ENCODE measurements at regions not wholly inside any gene's neighbourhood (a gene's known extent, or its start where the extent isn't known, plus 50 kb on each side); places are given as distances from the start of the nearest gene placed in this dataset.

- TF ChIP-seq CTCF (IDR thresholded peaks at IDR 0.05; ENCODE audit: control extremely low read depth in 1 of 3, insufficient read depth in 1 of 3, low read depth in 1 of 3, low read length in 3 of 3): no peak
- no peak for TF ChIP-seq POLR2AphosphoS5 (IDR thresholded peaks at IDR 0.05; ENCODE audit: low read depth, low read length)
- TF ChIP-seq ATF3 (IDR thresholded peaks at IDR 0.05; ENCODE audit: insufficient read depth, low read depth, low read length): no peak
- TF ChIP-seq POLR2A (IDR thresholded peaks at IDR 0.05; ENCODE audit: control extremely low read depth in 1 of 2, low read depth in 2 of 2, low read length in 2 of 2): no peak
- TF ChIP-seq CEBPB (IDR thresholded peaks at IDR 0.05; ENCODE audit: low read depth, low read length): no peak
- TF ChIP-seq TAF1 (IDR thresholded peaks at IDR 0.05; ENCODE audit: low read depth, low read length): no peak
- no peak for TF ChIP-seq EP300 (IDR thresholded peaks at IDR 0.05; ENCODE audit: borderline replicate concordance in 1 of 2, low read depth in 2 of 2, low read length in 2 of 2)
- no peak for TF ChIP-seq BCL11A (IDR thresholded peaks at IDR 0.05; ENCODE audit: low read depth in 2 of 2, low read length in 2 of 2)
- no peak for TF ChIP-seq USF2 (IDR thresholded peaks at IDR 0.05; ENCODE audit: low read length)
- TF ChIP-seq CHD1 (IDR thresholded peaks at IDR 0.05; ENCODE audit: low read depth, low read length): no peak
- TF ChIP-seq SRF (IDR thresholded peaks at IDR 0.05; ENCODE audit: low read depth, low read length): no peak
Measured at GRCh38 chr3:160049988-160050387, 61.4 kb downstream of the IL12A start.

Measured in H1 (cell line).